ENCODE measurements at regions not wholly inside any gene's neighbourhood (a gene's known extent, or its start where the extent isn't known, plus 50 kb on each side); places are given as distances from the start of the nearest gene placed in this dataset.

GRCh38 chr17:77723071-77723908, 235.2 kb upstream of the TNRC6C start:
- Histone ChIP-seq H3K27me3 (no peaks in the 10 kb centered on the region), H3K9me3 (no peaks in the 10 kb centered on the region), H3K27ac (no peak overlapping the region), H3K4me1 (peaks cover 16% of the 10 kb centered on the region), H3K4me3 (no peak overlapping the region), H3K36me3 (no peaks in the 10 kb centered on the region)
- intact Hi-C loops (cut with DNase I), result no loop called here
- DNase-seq (ENCODE audit: extremely low spot score in 2 of 2), result peak; percentile 70 to 71
- TF ChIP-seq POLR2A (IDR thresholded peaks at IDR 0.05) (no peak), CTCF (IDR thresholded peaks at IDR 0.05) (no peak)

GRCh38 chr17:77723909-77724875, 234.3 kb upstream of the TNRC6C start:
- Histone ChIP-seq H3K27ac (no peak overlapping the region), H3K27me3 (no peaks in the 10 kb centered on the region), H3K36me3 (no peaks in the 10 kb centered on the region), H3K4me1 (peaks cover 25% of the 10 kb centered on the region), H3K9me3 (no peaks in the 10 kb centered on the region), H3K4me3 (no peak overlapping the region)
- no peak for TF ChIP-seq CTCF (IDR thresholded peaks at IDR 0.05)
- TF ChIP-seq POLR2A (IDR thresholded peaks at IDR 0.05), result no peak
- TF ChIP-seq POLR2AphosphoS5 (IDR thresholded peaks at IDR 0.05; ENCODE audit: insufficient read depth in 1 of 2, low read depth in 1 of 2), result no peak
- intact Hi-C loops (cut with DNase I), result no loop called here
- DNase-seq (ENCODE audit: extremely low spot score in 2 of 2), result peak; percentile 62 to 82

GRCh38 chr17:77724876-77725615, 233.5 kb upstream of the TNRC6C start:
- Histone ChIP-seq H3K4me3 (no peak overlapping the region), H3K27ac (no peak overlapping the region), H3K27me3 (no peaks in the 10 kb centered on the region), H3K9me3 (no peaks in the 10 kb centered on the region), H3K4me1 (peaks cover 25% of the 10 kb centered on the region), H3K36me3 (no peaks in the 10 kb centered on the region)
- TF ChIP-seq POLR2A (IDR thresholded peaks at IDR 0.05) (no peak), CTCF (IDR thresholded peaks at IDR 0.05) (no peak), POLR2AphosphoS5 (IDR thresholded peaks at IDR 0.05; ENCODE audit: insufficient read depth in 1 of 2, low read depth in 1 of 2) (no peak)
- DNase-seq (ENCODE audit: extremely low spot score in 2 of 2), result peak; percentile 81 to 95
- intact Hi-C loops (cut with DNase I), result no loop called here

GRCh38 chr17:77725846-77726245, 232.7 kb upstream of the TNRC6C start:
- H3K9me3 ChIP-seq, result no peaks in the 10 kb centered on the region
- no peak for TF ChIP-seq CTCF (IDR thresholded peaks at IDR 0.05)
- TF ChIP-seq POLR2A (IDR thresholded peaks at IDR 0.05), result no peak
- TF ChIP-seq POLR2AphosphoS5 (IDR thresholded peaks at IDR 0.05; ENCODE audit: insufficient read depth in 1 of 2, low read depth in 1 of 2), result no peak
- H3K4me1 ChIP-seq, result peaks cover 25% of the 10 kb centered on the region
- H3K36me3 ChIP-seq, result no peaks in the 10 kb centered on the region
- no peak overlapping the region for H3K4me3 ChIP-seq
- intact Hi-C loops (cut with DNase I), result no loop called here
- H3K27me3 ChIP-seq, result no peaks in the 10 kb centered on the region
- peak in 1 of 2 donors; percentile 77 for DNase-seq (ENCODE audit: extremely low spot score in 2 of 2)
- no peak overlapping the region for H3K27ac ChIP-seq

Measured in vagina (tissue), 2 donors.